Esophagus (tissue), 2 donors: ENCODE measurements at regions not wholly inside any gene's neighbourhood (a gene's known extent, or its start where the extent isn't known, plus 50 kb on each side); places are given as distances from the start of the nearest gene placed in this dataset.

Source experiments
- H3K27ac ChIP-seq, 2 donors: one replicate each; pipeline ENCODE4 v1.5.1; 2013; ENCODE audit warnings: low read depth in 2 of 2, mild to moderate bottlenecking in 2 of 2, inconsistent platforms in 1 of 2, low read length in 1 of 2, moderate library complexity in 1 of 2
- H3K27me3 ChIP-seq, 2 donors: one replicate each; pipeline ENCODE4 v1.6.1; 2013; ENCODE audit warnings: low read length in 2 of 2, control low read depth in 1 of 2, mild to moderate bottlenecking in 1 of 2; ENCODE audit not compliant: insufficient read depth in 2 of 2, control insufficient read depth in 1 of 2
- H3K36me3 ChIP-seq, 2 donors: one replicate each; pipeline ENCODE4 v1.6.1; 2013; ENCODE audit warnings: low read length in 1 of 2; ENCODE audit not compliant: control insufficient read depth in 2 of 2, insufficient read depth in 2 of 2
- H3K4me1 ChIP-seq, 2 donors: one replicate each; pipeline ENCODE4 v1.6.1; 2013; ENCODE audit warnings: low read length in 1 of 2; ENCODE audit not compliant: control insufficient read depth in 2 of 2, insufficient read depth in 2 of 2
- H3K4me3 ChIP-seq, 2 donors: one replicate each; pipeline ENCODE4 v1.5.1; 2013; ENCODE audit warnings: low read length in 2 of 2, mild to moderate bottlenecking in 2 of 2, low read depth in 1 of 2, moderate library complexity in 1 of 2
- H3K9me3 ChIP-seq, 2 donors: one replicate each; pipeline ENCODE4 v1.6.1; 2013; ENCODE audit warnings: mild to moderate bottlenecking in 2 of 2, low read depth in 1 of 2, low read length in 1 of 2, moderate library complexity in 1 of 2; ENCODE audit not compliant: control insufficient read depth in 2 of 2, insufficient read depth in 1 of 2
- WGBS, 2 donors: extraction: QIAGEN DNeasy Blood & Tissue Kit; methylation state at CpG; one replicate each; pipeline ENCODE4 v1.1.7; 2013; 5-methylcytosine and 5-hydroxymethylcytosine counted together
- donor health status: healthy with polysubstance abuse.
- donor health status: Bipolar disorder and iron deficiency.

DNA sequence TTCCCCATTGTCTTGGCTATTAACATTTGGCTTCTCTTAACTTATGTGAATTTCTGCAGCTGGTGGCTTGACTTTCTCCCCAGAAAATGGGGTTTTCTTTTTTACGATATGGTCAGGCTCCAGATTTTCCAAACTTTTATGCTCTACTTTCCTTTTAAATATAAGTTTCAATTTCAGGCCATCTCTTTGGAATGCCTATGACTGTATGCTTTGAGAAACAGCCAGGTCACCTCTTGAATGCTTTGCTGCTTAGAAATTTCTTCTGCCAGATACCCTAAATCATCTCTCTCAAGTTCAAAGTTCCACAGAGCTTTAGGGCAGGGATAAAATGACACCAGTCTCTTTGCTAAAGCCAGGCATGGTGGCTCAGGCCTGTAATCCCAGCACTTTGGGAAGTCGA lies 212.9 kb upstream of the SMIM31 start:
- Histone ChIP-seq H3K9me3 (peaks cover 2 to 6% of the 10 kb centered on the region in 2 donors), H3K27ac (no peak overlapping the region), H3K4me3 (no peak overlapping the region), H3K27me3 (no peaks in the 10 kb centered on the region), H3K36me3 (no peaks in the 10 kb centered on the region), H3K4me1 (no peaks in the 10 kb centered on the region)
- WGBS, 2 donors: 92% methylated on average over 2 of the region's 2 CpGs

DNA sequence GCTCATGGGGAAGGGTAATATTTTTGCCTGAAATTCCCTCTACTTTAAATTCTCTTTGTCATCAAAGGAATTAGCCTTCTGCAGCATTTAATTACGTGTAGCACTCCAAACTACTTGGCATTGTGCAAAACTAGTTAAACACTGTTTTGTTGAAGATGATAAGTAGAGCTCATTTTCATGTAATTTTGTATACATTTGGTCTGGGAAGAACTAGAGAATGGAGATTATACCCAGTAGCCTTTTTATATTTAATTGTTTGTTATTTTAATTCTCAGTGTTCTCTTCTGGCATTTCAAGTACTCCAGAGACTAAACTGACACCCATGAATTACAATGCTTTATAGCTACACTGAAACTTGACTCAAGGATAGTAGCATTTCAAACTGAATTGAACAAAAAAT lies 211.5 kb upstream of the SMIM31 start:
- Histone ChIP-seq H3K36me3 (no peaks in the 10 kb centered on the region), H3K27me3 (no peaks in the 10 kb centered on the region), H3K9me3 (peaks cover 2 to 6% of the 10 kb centered on the region in 2 donors), H3K4me3 (no peak overlapping the region), H3K27ac (no peak overlapping the region), H3K4me1 (no peaks in the 10 kb centered on the region)
- 43 to 48% methylated on average over 1 of the region's 1 CpG for WGBS, 2 donors

DNA sequence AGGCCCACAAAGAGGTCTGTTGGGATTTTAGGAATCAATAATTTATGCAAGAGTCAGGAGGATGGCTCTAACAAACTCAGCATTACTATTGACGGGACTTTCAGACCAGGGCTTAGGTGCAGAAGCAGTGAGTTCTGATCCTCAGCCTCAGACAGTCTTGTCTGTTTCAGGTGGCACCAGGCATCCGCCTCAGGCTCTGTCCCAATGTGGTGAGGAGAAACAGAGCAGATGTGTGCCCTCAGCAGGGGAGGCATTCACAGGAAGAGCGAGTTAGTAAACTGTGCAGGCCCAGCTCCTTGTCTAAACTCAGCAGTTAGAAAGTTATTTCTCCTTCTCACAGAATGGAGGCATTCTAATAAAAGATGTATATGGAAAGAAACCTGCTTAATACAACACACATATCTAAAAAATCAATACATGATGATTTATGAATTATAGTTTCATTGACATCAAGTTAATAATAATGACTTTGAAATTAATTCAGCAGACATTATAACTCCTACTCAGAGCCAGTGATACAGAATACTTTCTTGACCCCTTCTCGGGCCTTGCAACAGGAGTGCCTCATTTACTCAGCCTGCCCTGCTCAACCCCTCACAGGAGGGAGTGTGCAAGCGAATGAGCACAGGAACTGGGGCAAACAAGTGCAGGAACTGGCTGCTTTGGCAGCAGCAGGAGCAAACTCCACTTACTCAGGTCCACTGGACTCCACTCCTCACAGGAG lies 202.8 kb upstream of the SMIM31 start:
- H3K4me1 ChIP-seq: no peaks in the 10 kb centered on the region
- H3K4me3 ChIP-seq: no peak overlapping the region
- no peaks in the 10 kb centered on the region for H3K27me3 ChIP-seq
- peaks cover 0 to 3% of the 10 kb centered on the region in 2 donors for H3K9me3 ChIP-seq
- H3K36me3 ChIP-seq: no peaks in the 10 kb centered on the region
- 76 to 86% methylated on average over 5 of the region's 5 CpGs for WGBS, 2 donors
- no peak overlapping the region for H3K27ac ChIP-seq

DNA sequence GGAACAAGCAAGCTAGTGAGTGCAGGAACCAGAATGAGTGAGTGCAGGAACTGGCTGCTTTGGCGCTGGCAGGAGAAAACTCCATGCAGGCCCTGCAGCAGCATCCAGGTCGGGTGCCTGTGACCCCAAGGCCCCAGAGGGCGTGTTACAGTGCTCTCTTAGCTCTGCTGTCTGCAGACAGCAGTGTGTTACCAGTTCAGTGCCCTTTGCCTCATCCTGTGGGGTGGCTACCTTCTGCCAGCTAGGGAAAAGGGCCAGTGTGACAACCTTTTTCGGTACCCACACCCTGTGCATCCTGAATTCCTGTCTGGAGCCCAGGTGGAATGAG lies 202.3 kb upstream of the SMIM31 start:
- no peaks in the 10 kb centered on the region for H3K4me1 ChIP-seq
- 70 to 74% methylated on average over 4 of the region's 4 CpGs for WGBS, 2 donors
- no peaks in the 10 kb centered on the region for H3K36me3 ChIP-seq
- no peaks in the 10 kb centered on the region for H3K27me3 ChIP-seq
- H3K27ac ChIP-seq: no peak overlapping the region
- no peak overlapping the region for H3K4me3 ChIP-seq
- H3K9me3 ChIP-seq: peaks cover 0 to 3% of the 10 kb centered on the region in 2 donors

DNA sequence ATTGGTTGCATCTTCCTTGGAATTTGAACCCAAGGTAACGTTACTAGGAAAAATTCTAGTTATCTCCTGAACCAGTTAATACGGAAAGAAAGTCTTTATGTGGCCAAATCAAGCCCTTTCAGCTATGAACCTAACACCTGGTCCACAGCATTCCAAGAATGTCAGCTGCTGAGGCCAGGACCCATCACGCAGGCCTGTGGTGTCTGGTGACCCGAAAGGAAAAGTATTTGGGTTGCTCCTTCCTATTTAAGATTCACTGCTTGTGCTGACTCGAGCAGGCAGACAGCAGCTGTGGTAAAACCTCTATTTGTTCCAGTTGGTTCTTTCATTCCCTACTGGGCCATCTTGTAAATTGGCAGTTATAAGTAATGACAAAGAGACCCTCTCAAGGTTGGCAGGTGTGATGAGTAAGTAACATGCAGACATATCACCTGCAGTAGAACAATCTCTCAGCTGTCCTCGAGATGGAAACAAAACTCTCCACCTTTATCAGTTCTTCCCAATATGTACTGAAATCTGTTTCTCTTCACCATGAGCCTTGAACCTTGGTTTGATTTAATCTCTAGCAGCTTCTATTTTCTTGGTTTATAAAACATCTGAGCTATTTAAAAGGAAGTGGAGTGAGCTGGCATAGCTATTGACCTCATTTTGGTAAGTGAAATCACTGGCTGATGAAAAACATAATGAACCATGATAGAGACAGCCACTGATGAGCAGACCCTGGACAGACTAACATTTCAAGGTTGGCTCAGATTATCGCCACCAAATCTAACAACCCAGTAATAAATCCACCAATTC lies 182.1 kb upstream of the SMIM31 start:
- H3K4me3 ChIP-seq: no peak overlapping the region
- no peaks in the 10 kb centered on the region for H3K9me3 ChIP-seq
- no peaks in the 10 kb centered on the region for H3K36me3 ChIP-seq
- H3K27me3 ChIP-seq: no peaks in the 10 kb centered on the region
- H3K4me1 ChIP-seq: no peaks in the 10 kb centered on the region
- no peak overlapping the region for H3K27ac ChIP-seq
- WGBS, 2 donors: 56 to 61% methylated on average over 7 of the region's 7 CpGs

DNA sequence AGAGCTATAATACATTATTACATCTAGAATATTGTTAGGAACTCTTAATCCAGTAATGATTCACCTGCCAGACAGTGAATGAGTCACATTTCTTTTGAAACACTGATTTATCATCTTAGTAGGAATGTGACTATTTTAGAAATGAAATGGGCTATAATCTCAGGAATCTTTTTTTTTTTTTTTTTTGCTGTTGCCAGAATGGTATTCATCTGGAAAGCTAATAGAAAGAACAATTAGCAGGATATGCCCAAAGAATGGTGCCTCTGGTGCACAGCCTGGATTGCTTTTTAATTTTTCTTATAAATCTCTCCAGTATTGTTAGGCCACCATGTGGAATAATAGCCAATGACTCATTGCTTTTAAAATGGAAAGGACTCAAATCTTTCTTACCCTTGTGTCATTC lies 181.1 kb upstream of the SMIM31 start:
- Histone ChIP-seq H3K9me3 (no peaks in the 10 kb centered on the region), H3K36me3 (no peaks in the 10 kb centered on the region), H3K27ac (no peak overlapping the region), H3K4me1 (no peaks in the 10 kb centered on the region), H3K27me3 (no peaks in the 10 kb centered on the region), H3K4me3 (no peak overlapping the region)

DNA sequence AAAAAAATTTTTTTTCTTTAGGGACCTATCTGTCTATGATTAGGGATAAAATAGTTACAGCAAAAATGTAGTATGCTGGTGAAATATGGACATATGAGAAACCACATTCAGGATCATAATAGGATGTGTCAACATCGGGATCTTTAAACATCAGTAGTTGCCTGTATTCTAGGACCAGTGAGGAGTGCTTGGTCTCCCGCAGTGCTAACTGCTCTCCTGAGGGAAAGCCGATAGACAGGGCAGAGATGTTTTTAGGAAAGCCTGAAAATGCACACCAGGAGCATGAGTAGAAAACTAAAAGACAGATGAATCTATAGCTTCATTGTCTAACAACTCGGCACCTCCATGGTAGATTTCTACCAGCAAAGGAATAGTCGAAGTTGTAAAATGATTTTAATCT lies 178.1 kb upstream of the SMIM31 start:
- no peak overlapping the region for H3K27ac ChIP-seq
- H3K36me3 ChIP-seq: no peaks in the 10 kb centered on the region
- H3K9me3 ChIP-seq: no peaks in the 10 kb centered on the region
- 83 to 90% methylated on average over 5 of the region's 5 CpGs for WGBS, 2 donors
- no peaks in the 10 kb centered on the region for H3K27me3 ChIP-seq
- no peak overlapping the region for H3K4me3 ChIP-seq
- no peaks in the 10 kb centered on the region for H3K4me1 ChIP-seq

DNA sequence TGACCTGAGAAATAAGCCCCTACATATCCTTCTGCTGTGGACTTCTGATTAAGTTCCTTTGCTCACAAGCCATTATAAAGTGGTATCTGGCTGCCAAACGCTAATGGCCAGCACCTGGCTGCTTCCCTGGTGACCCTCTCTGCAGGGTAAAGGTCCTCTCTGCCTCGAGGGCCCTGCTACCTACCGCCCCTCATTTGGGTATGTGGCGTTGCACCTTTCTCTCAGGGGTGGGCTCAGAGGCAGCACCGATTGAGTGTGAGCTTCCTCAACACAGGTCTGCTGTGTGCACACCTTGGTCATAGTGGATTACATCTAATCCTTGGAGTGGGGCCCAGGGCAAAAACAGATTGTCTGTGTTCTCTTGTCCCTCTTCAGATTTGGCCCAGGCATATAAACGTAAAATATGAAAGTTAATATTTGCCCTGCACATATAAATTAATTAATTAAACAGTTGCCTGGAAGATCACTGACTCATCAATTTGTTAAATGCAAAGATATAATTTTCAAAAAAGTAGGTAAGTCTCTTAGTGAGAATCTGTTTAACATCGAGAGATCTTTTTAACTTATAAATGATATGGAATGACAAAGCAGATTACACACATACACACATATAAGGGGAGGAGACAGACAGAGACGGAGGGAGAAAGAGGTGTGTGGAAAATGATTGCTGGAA lies 174.5 kb upstream of the SMIM31 start:
- no peaks in the 10 kb centered on the region for H3K36me3 ChIP-seq
- H3K27ac ChIP-seq: no peak overlapping the region
- H3K27me3 ChIP-seq: no peaks in the 10 kb centered on the region
- H3K9me3 ChIP-seq: no peaks in the 10 kb centered on the region
- H3K4me1 ChIP-seq: no peaks in the 10 kb centered on the region
- H3K4me3 ChIP-seq: no peak overlapping the region
- WGBS, 2 donors: 75 to 81% methylated on average over 8 of the region's 8 CpGs

DNA sequence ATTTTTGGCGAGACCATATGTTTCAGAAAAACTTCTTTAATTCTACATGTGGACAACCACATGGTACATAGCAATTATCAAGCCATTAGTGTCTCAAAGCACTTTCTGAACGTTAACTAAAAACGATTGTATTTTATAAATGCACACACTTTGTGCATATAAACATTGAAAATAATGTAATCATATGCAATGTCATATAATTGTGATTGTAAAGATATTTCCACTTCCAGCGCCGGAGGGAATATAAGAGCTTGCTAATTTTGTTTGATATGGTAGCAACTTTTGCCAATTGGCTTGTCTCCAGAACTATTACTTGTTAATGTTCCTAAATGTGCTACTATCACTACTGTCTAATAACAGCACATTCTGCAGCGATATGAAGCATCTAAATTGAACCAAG lies 162.3 kb upstream of the SMIM31 start:
- no peaks in the 10 kb centered on the region for H3K27me3 ChIP-seq
- H3K4me1 ChIP-seq: no peaks in the 10 kb centered on the region
- H3K4me3 ChIP-seq: no peak overlapping the region
- no peaks in the 10 kb centered on the region for H3K36me3 ChIP-seq
- H3K9me3 ChIP-seq: no peaks in the 10 kb centered on the region
- H3K27ac ChIP-seq: no peak overlapping the region
- WGBS, 2 donors: 54 to 64% methylated on average over 6 of the region's 6 CpGs
